Superior temporal gyrus (tissue), 1 donor: ENCODE measurements at regions not wholly inside any gene's neighbourhood (a gene's known extent, or its start where the extent isn't known, plus 50 kb on each side); places are given as distances from the start of the nearest gene placed in this dataset.
"Not testable (repeated sequence)": the region's sequence is repeated elsewhere in the genome, so short reads cannot be mapped to it uniquely, and the experiment has no call there.

Source experiments
- DNase-seq: peaks from one replicate; pipeline ENCODE4 v3.0.0-alpha.2; 2016; ENCODE audit errors: extremely low spot score

DNA sequence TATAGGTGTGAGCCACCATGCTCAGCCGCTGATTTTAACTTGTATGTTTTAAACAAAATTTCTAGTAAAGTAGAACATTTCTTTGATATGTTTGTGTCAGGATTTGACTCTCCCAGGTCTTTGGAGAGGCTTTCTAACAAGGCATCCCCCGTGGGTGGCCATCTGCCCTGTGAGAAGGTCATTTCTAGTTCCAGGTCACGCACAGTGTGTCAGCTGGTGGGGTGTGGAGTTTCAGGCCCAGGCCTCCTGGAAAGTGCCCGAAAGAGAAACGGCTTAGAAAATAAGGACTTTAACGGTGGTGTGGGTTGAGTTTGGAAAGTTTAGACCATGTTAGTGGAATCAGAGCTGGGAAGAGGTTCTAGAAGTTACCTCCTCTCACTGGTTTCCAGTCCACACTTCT lies 61.0 kb downstream of the SPDYE17 start:
- not testable (repeated sequence) for DNase-seq

DNA sequence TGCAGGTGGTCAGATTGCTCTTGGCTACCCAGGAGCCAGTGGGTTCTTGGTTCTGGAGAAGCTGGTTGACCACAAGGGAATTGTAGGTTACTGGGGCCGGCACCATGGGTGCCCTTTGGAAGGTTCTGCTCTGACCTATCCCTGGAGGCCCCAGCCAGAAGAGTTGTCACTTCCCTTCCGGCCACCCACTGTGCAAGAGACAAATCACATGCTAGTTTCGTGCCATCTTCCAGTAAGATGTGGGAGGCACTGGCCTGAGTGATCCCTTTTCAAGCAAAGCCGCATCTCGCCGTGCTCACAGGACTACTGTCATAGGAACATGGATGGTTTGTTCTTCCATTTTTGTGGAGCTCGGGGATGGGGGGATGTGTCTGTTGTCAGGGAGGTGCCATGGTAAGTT lies 62.3 kb downstream of the SPDYE17 start:
- DNase-seq: not testable (repeated sequence)

- DNase-seq: not testable (repeated sequence)
Observed at GRCh38 chr7:76965731-76966548, 66.2 kb downstream of the SPDYE17 start.

DNA sequence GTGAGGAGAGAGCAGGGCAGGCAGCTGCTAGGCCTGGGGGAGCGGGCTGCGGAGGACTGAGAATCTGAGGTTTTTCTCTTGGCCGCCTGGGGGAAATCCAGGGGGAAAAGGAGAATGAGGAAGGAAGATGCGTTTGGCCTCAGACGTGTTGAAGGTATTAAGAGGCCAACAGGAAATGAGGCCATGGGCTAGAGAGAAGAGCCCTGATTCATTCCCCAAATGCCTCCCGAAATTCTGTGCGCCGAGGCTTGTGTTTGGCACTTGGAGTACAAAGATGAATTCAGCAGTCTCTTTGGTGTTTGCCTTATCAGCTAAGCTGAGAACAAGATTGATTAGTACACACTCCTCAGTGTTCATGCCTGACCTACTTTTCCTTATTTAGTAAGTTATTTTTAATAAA lies 68.1 kb downstream of the SPDYE17 start:
- DNase-seq: not testable (repeated sequence)

GRCh38 chr7:76963061-76963460 lies 69.1 kb downstream of the SPDYE17 start:
- DNase-seq: not testable (repeated sequence)

- not testable (repeated sequence) for DNase-seq
Observed at GRCh38 chr7:76960400-76960986, 71.7 kb downstream of the SPDYE17 start.

DNA sequence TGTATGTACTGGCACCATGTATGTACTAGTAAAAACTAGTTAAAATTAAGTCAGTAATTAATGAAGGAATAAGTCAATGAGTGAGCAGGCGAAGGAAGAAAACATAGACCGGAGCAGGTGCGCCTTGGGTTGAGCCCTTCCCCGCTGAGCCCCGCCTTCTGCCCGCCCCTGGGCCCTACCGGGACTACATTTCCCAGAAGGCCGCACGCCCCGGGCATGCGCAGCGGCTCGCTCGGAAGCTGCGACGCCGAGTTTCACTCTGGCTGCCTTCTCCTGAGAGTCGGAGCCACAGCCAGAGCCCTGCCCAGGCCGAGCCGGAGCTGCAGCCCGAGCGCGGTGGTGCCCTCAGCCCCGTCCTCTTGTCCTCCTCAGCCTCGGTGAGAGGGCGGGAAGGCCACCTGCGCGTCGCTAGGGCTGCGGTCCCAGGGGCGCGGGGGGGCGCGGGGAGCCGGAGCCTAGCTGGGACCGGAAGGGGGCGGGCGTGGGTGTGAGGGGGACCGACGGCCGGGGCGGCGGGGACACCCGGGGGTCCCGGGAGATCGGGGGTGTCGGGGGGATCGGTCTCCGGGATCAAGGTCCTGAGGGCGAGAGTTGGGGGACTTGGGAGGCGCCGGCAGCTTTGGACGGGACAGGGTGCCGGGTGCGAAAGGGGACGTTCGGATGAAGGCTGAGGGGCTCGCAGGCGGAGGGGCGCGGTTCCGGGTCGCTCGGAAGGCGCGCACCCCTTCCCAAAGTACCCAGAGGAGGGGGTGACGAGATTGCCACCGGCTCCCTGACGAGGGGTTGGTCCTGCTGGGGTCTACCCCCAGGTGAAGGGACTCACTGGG lies 72.4 kb downstream of the SPDYE17 start:
- not testable (repeated sequence) for DNase-seq

- DNase-seq: not testable (repeated sequence)
Observed at GRCh38 chr7:76956531-76956930, 75.6 kb downstream of the SPDYE17 start.

DNA sequence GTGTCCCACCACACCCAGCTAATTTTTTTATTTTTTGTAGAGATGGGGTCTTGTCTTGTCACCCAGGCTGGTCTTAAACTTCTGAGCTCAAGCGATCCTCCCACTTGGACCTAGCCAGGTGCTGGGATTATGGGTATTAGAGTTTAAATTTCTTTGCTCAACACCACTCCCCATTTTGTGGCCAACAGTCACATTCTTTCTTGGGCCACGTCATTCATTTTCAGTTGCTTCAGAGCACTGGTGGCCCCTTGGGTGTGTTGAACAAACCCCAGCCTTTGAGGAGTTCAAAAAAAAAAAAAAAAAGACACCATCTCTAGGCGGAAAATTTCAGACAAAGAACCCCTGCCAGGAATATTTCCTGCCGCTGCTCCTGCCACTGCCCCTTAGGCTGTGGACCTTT lies 77.0 kb downstream of the SPDYE17 start:
- not testable (repeated sequence) for DNase-seq

DNA sequence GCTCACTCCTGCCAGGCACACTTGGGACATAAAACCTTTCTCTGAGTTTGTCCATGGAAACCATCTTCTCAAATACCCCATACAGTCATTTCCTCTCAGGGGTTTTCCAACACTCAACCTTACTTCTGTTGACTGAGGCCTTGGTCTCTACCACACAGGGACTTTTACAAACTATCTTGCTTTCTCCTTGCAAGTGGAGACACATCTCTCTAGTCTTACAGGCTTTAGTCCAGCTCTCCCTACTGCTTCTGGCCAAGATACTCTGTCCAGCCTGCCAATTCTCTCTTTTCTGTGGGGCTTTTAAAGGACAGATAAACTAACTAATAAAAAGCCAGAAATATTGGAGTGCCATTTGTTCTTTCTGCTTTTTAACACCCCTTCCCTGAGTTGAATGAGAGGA lies 87.6 kb downstream of the SPDYE17 start:
- DNase-seq: not testable (repeated sequence)

- not testable (repeated sequence) for DNase-seq
Observed at GRCh38 chr7:76941809-76942765, 90.1 kb downstream of the SPDYE17 start.

GRCh38 chr7:76937781-76938180 lies 94.4 kb downstream of the SPDYE17 start:
- not testable (repeated sequence) for DNase-seq

- not testable (repeated sequence) for DNase-seq
Observed at GRCh38 chr7:76937330-76937729, 94.8 kb downstream of the SPDYE17 start.

GRCh38 chr7:76936346-76936745 lies 95.8 kb downstream of the SPDYE17 start:
- DNase-seq: not testable (repeated sequence)

GRCh38 chr7:76934711-76935110 lies 97.5 kb downstream of the SPDYE17 start:
- not testable (repeated sequence) for DNase-seq

DNA sequence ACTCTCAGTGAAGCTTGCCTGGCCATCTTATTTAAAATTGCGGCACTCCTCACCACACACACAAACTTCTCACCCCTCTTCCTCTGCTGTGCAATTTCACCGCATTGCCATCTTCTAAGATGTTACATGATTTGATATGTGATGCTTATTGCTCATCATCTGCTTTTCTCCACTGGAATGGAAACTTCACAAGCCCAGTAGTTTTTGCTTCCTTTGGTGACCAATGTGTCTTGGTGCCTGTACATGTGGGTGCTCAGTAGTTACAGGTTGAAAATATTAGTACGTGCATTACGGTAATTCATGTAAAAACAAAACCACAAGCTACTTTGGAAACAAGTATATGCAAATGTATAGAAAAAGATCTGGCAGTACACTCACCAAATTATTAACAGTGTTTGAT lies 99.2 kb downstream of the SPDYE17 start:
- not testable (repeated sequence) for DNase-seq

DNA sequence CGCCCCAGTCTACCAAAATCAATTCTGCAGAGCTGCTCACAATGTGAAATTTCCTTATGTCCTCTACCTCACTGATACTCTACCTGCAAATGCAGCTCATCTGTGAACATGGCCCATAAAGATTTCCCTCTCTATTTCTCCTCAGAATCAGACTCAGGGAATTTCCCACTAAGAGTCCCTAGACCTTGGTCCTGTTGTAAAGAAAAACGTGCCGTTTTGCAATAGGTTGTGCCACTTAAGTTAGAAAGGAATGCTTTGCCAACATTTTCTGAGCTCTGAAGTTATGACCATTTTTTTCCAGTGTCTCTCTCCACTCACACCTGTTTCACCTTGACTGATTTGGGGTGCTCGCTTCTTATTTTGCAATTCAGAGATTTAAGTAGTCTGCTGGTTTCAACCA lies 100.7 kb downstream of the SPDYE17 start:
- DNase-seq: not testable (repeated sequence)

DNA sequence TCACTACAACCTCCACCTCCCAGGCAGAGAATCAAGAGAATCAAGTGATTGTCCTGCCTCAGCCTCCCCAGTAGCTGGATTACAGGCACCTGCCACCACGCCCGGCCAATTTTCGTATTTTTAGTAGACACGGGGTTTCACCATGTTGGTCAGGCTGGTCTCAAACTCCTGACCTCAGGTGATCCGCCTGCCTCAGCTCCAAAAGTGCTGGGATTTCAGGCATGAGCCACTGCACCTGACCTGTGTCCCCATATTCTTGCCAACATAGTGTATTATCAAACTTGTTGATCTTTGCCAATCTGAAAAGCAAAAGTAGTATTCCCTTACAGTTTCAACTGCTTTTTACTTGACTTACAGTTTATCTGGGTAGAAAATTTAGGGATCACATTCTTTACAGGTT lies 101.7 kb downstream of the SPDYE17 start:
- not testable (repeated sequence) for DNase-seq

- DNase-seq: not testable (repeated sequence)
Observed at GRCh38 chr7:76928751-76929150, 103.4 kb downstream of the SPDYE17 start.

DNA sequence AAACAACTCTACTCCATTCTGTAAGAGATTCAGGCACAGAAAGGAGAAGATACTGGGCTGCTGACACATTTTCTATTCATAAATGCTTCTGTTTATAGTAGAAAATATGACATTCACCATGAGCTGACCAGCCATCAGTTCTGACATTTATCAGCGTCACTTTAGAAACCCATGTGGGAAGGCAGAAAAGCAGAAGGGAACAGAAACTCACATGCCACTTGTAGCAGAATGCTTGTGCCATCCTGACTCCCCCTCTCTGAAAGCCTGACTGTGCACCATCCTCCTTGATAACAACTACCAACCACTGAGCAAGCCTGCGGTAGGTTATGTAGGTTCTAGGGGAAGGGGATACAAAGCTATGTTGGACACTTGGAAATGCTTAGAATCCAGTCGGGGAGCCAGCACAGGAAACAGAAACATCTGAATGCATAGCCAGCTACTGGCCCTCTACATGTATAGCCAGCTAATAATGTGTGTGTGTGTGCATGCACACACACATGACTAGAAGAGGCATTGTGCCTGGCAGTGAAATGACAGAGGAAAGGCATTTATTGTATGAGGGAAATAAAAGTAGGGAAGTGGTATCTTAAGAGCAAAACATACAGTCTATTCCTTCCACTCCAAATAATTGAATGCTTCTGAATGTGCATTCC lies 104.3 kb downstream of the SPDYE17 start:
- DNase-seq: not testable (repeated sequence)
